ENCODE measurements at regions not wholly inside any gene's neighbourhood (a gene's known extent, or its start where the extent isn't known, plus 50 kb on each side); places are given as distances from the start of the nearest gene placed in this dataset.

- no peaks in the 10 kb centered on the region for H3K79me1 ChIP-seq (ENCODE audit: low read depth in 1 of 2, low read length in 2 of 2)
- no peak overlapping the region for H3K4me3 ChIP-seq (ENCODE audit: insufficient read depth, low read depth, low read length)
- peaks cover 5% of the 10 kb centered on the region; the same call in 1 of the 2 replicates for H3K9me3 ChIP-seq (ENCODE audit: control insufficient read depth, insufficient read depth, low read length)
- H4K8ac ChIP-seq (ENCODE audit: low read depth in 2 of 2, low read length in 2 of 2): no peak overlapping the region
- no peak overlapping the region for H4K91ac ChIP-seq (ENCODE audit: insufficient read depth, low read depth, low read length)
- H3K4me1 ChIP-seq (ENCODE audit: control insufficient read depth, insufficient read depth, low read length): peaks cover 4% of the 10 kb centered on the region; the same call in 1 of the 2 replicates
- H3K9ac ChIP-seq (ENCODE audit: low read depth, low read length): no peak overlapping the region
- WGBS, 2 experiments (ENCODE audit: extremely low coverage in 2 of 2, insufficient read length in 1 of 2): no CpG with 5 or more reads among the region's 4 CpGs
- no peak overlapping the region for H3K56ac ChIP-seq (ENCODE audit: extremely low read depth, insufficient read depth, low read length)
- intact Hi-C loops (cut with micrococcal nuclease): no loop called here
- in situ Hi-C loops (cut with MboI; ENCODE audit: low sequenced_read_pairs): loop anchor here (10.0 kb wide), 1 partner anchor 319 kb away; the partner anchor contains the start of genes AMIGO2 and PCED1B
- DNase-seq: peak; percentile 20
- ChIA-PET POLR2A (ENCODE audit: unreplicated experiment) (no interaction called here), CTCF (interaction anchor here (0.6 kb wide), 1 partner anchor 10 kb away, joined by 3 read pairs; no protein-coding TSS in a partner anchor)
- H3K23ac ChIP-seq (ENCODE audit: low read depth, low read length): no peak overlapping the region
- peak overlapping the region; percentile 77; the same call in 1 of the 2 replicates for H3K18ac ChIP-seq (ENCODE audit: low read depth, low read length)
- 0 out of 2 replicates have a peak, but pooled peaks cover 3% of the 10 kb centered on the region for H3K9me1 ChIP-seq (ENCODE audit: insufficient read depth, low read length)
- no TSS peak for BruUV-seq (replicated peaks)
- dilution Hi-C loops (cut with HindIII; ENCODE audit: low sequenced_read_pairs, unreplicated experiment): no loop called here
- H2BK5ac ChIP-seq (ENCODE audit: low read depth, low read length, poor library complexity, severe bottlenecking): peak overlapping the region; percentile 67
- no peaks in the 10 kb centered on the region for H4K20me1 ChIP-seq (ENCODE audit: insufficient read depth, low read length)
- no peak overlapping the region for H2AK5ac ChIP-seq (ENCODE audit: low read depth, low read length)
- H4K5ac ChIP-seq (ENCODE audit: low read depth, low read length): peak overlapping the region; percentile 42; the same call in 1 of the 2 replicates
- H2BK15ac ChIP-seq (ENCODE audit: low read depth, low read length): 0 out of 3 replicates have a peak overlapping the region, but pooled peaks have one; percentile 12
- H2AFZ ChIP-seq (replicated peaks; ENCODE audit: low read length, poor library complexity): no peak overlapping the region
- H2AK9ac ChIP-seq (replicated peaks; ENCODE audit: low read depth, low read length, poor library complexity): no peak overlapping the region
- H3K14ac ChIP-seq (replicated peaks; ENCODE audit: low read depth, low read length): peak overlapping the region; percentile 58
- no peaks in the 10 kb centered on the region for H3K27me3 ChIP-seq (ENCODE audit: control insufficient read depth, insufficient read depth, low read length)
- H3K27ac ChIP-seq (ENCODE audit: insufficient read depth, low read length): no peak overlapping the region
- no peaks in the 10 kb centered on the region for H3K36me3 ChIP-seq (ENCODE audit: control insufficient read depth, insufficient read depth, low read length)
- peak overlapping the region; percentile 33; the same call in 1 of the 2 replicates for H2BK120ac ChIP-seq (ENCODE audit: low read depth, low read length)
- H3K4ac ChIP-seq (ENCODE audit: low read depth, low read length): peak overlapping the region; percentile 25; the same call in 1 of the 2 replicates
- H3K4me2 ChIP-seq (ENCODE audit: low read depth, low read length): peak overlapping the region; percentile 64; the same call in 1 of the 2 replicates
- TF ChIP-seq SMC3 (IDR thresholded peaks at IDR 0.05; ENCODE audit: low read depth, low read length): no peak
- no peak for TF ChIP-seq CHD1 (IDR thresholded peaks at IDR 0.05; ENCODE audit: low read depth, low read length)
- TF ChIP-seq USF2 (IDR thresholded peaks at IDR 0.05; ENCODE audit: low read depth, low read length): no peak
- TF ChIP-seq POLR2A (IDR thresholded peaks at IDR 0.05; ENCODE audit: low read depth, low read length): no peak
- TF ChIP-seq MAZ (IDR thresholded peaks at IDR 0.05; ENCODE audit: borderline replicate concordance, low read depth, low read length): no peak
- no peak for TF ChIP-seq RAD21 (IDR thresholded peaks at IDR 0.05; ENCODE audit: low read length)
- TF ChIP-seq ELK1 (IDR thresholded peaks at IDR 0.05; ENCODE audit: borderline replicate concordance, low read depth, low read length): no peak
- TF ChIP-seq MAFK (IDR thresholded peaks at IDR 0.05; ENCODE audit: low read depth, low read length): no peak
- no peak for TF ChIP-seq CEBPB (IDR thresholded peaks at IDR 0.05; ENCODE audit: low read depth, low read length)
- TF ChIP-seq NFE2L2 (IDR thresholded peaks at IDR 0.05; ENCODE audit: low read depth, low read length): no peak
- TF ChIP-seq FOS (IDR thresholded peaks at IDR 0.05; ENCODE audit: low read depth, low read length): no peak
- ATAC-seq (ENCODE audit: low read depth): peak; percentile 8; the same call in 1 of the 2 replicates
- peak overlapping the region; percentile 75; the same call in 1 of the 2 replicates for H2BK20ac ChIP-seq (ENCODE audit: low read depth, low read length)
These were observed 312.4 kb downstream of the RPAP3 start for GRCh38 chr12:47393403-47393790.
